H9 (cell line): ENCODE measurements at regions not wholly inside any gene's neighbourhood (a gene's known extent, or its start where the extent isn't known, plus 50 kb on each side); places are given as distances from the start of the nearest gene placed in this dataset.

Source experiments
- DNase-seq: peaks from one replicate; pipeline ENCODE4 v3.0.0-alpha.2; 2017
- H2AFZ ChIP-seq: one replicate; pipeline ENCODE4 v1.6.1; 2013; ENCODE audit warnings: mild to moderate bottlenecking, low read length, control low read depth, moderate library complexity
- H2AK5ac ChIP-seq: 2 replicates; pipeline ENCODE4 v1.6.1; 2013; ENCODE audit warnings: low read length, control low read depth, mixed read lengths; ENCODE audit not compliant: insufficient read length
- H2BK120ac ChIP-seq: one replicate; pipeline ENCODE4 v1.6.1; 2013; ENCODE audit warnings: low read depth, mild to moderate bottlenecking, low read length, control low read depth, inconsistent platforms; ENCODE audit not compliant: poor library complexity, severe bottlenecking
- H2BK12ac ChIP-seq: 2 replicates; pipeline ENCODE4 v1.6.1; 2013; ENCODE audit warnings: low read length, control low read depth, mixed read lengths, low read depth; ENCODE audit not compliant: insufficient read length
- H2BK15ac ChIP-seq: 2 replicates; pipeline ENCODE4 v1.6.1; 2013; ENCODE audit warnings: low read depth, low read length, control low read depth
- H2BK20ac ChIP-seq: one replicate; pipeline ENCODE4 v1.6.1; 2013; ENCODE audit warnings: low read depth, mild to moderate bottlenecking, low read length, control low read depth, inconsistent platforms; ENCODE audit not compliant: poor library complexity, severe bottlenecking
- H2BK5ac ChIP-seq: 2 replicates; pipeline ENCODE4 v1.6.1; 2013; ENCODE audit warnings: low read length, control low read depth, mixed read lengths; ENCODE audit not compliant: insufficient read length
- H3K14ac ChIP-seq: 2 replicates; pipeline ENCODE4 v1.6.1; 2013; ENCODE audit warnings: low read length, control low read depth; ENCODE audit not compliant: insufficient read depth
- H3K18ac ChIP-seq: 2 replicates; pipeline ENCODE4 v1.6.1; 2013; ENCODE audit warnings: low read depth, mild to moderate bottlenecking, mixed read lengths, low read length, control low read depth; ENCODE audit not compliant: insufficient read length
- H3K23ac ChIP-seq: 2 replicates; pipeline ENCODE4 v1.6.1; 2013; ENCODE audit warnings: low read length, control low read depth, mixed read lengths, low read depth; ENCODE audit not compliant: insufficient read length
- H3K23me2 ChIP-seq: 2 replicates; pipeline ENCODE4 v1.6.1; 2013; ENCODE audit warnings: low read depth, mild to moderate bottlenecking, mixed read lengths, low read length, control low read depth; ENCODE audit not compliant: insufficient read length, poor library complexity, severe bottlenecking
- H3K27ac ChIP-seq: 2 replicates; pipeline ENCODE4 v1.5.1; 2013; ENCODE audit warnings: low read length, control low read depth, mixed read lengths, low read depth; ENCODE audit not compliant: insufficient read length
- H3K27me3 ChIP-seq: 2 replicates; pipeline ENCODE4 v1.6.1; 2013; ENCODE audit warnings: low read length, control low read depth, inconsistent platforms; ENCODE audit not compliant: insufficient read depth
- H3K4ac ChIP-seq: 2 replicates; pipeline ENCODE4 v1.6.1; 2013; ENCODE audit warnings: low read depth, mild to moderate bottlenecking, control low read depth, inconsistent platforms, low read length, moderate library complexity
- H3K4me1 ChIP-seq: 2 replicates; pipeline ENCODE4 v1.6.1; 2013; ENCODE audit warnings: low read length, control low read depth, inconsistent platforms; ENCODE audit not compliant: insufficient read depth
- H3K4me2 ChIP-seq: 2 replicates; pipeline ENCODE4 v1.6.1; 2013; ENCODE audit warnings: low read length, control low read depth, mixed read lengths; ENCODE audit not compliant: insufficient read length, insufficient read depth
- H3K56ac ChIP-seq: 2 replicates; pipeline ENCODE4 v1.6.1; 2013; ENCODE audit warnings: low read depth, mild to moderate bottlenecking, mixed read lengths, low read length, control low read depth; ENCODE audit not compliant: insufficient read length
- H3K79me1 ChIP-seq: 2 replicates; pipeline ENCODE4 v1.6.1; 2013; ENCODE audit warnings: low read depth, mild to moderate bottlenecking, moderate library complexity, low read length, control low read depth, inconsistent platforms; ENCODE audit not compliant: insufficient read depth, poor library complexity, severe bottlenecking
- H3K79me2 ChIP-seq: 2 replicates; pipeline ENCODE4 v1.6.1; 2013; ENCODE audit warnings: low read length, control low read depth, inconsistent platforms; ENCODE audit not compliant: insufficient read depth
- H3K9ac ChIP-seq: 2 replicates; pipeline ENCODE4 v1.6.1; 2013; ENCODE audit warnings: low read length, control low read depth, mixed read lengths; ENCODE audit not compliant: insufficient read length; ENCODE audit errors: extremely low read depth
- H3K9me3 ChIP-seq: one replicate; pipeline ENCODE4 v1.6.1; 2013; ENCODE audit warnings: low read depth, low read length, inconsistent platforms; ENCODE audit not compliant: control insufficient read depth
- H3T11ph ChIP-seq: one replicate; pipeline ENCODE4 v1.6.1; 2013; ENCODE audit warnings: mild to moderate bottlenecking, low read length, control low read depth, inconsistent platforms
- H4K20me1 ChIP-seq: one replicate; pipeline ENCODE4 v1.6.1; 2013; ENCODE audit not compliant: control insufficient read depth, insufficient read length, insufficient read depth
- H4K5ac ChIP-seq: 2 replicates; pipeline ENCODE4 v1.6.1; 2013; ENCODE audit warnings: low read depth, mild to moderate bottlenecking, mixed read lengths, low read length, control low read depth; ENCODE audit not compliant: insufficient read length
- H4K8ac ChIP-seq: replicated peaks from 2 replicates; pipeline ENCODE4 v1.6.1; 2013; ENCODE audit warnings: low read length, control low read depth, mixed read lengths, low read depth; ENCODE audit not compliant: insufficient read length
- H4K91ac ChIP-seq: 2 replicates; pipeline ENCODE4 v1.6.1; 2013; ENCODE audit warnings: low read depth, mild to moderate bottlenecking, moderate library complexity, mixed read lengths, low read length, control low read depth; ENCODE audit not compliant: insufficient read length
- H3K27ac Mint-ChIP-seq, 3 experiments: 2 replicates in 2 of 3; 3 replicates in 1 of 3; pipeline ENCODE4 v1.8.0; 2020 to 2021; ENCODE audit warnings: mixed read lengths in 3 of 3, mild to moderate bottlenecking in 1 of 3, moderate library complexity in 1 of 3
- H3K27me3 Mint-ChIP-seq: 2 replicates; pipeline ENCODE4 v1.8.0; 2021; ENCODE audit warnings: low read depth, mild to moderate bottlenecking, moderate library complexity, mixed read lengths
- H3K36me3 Mint-ChIP-seq, 3 experiments: 2 replicates in 2 of 3; 3 replicates in 1 of 3; pipeline ENCODE4 v1.8.0; 2020 to 2021; ENCODE audit warnings: low read depth in 3 of 3, mixed read lengths in 3 of 3; ENCODE audit not compliant: insufficient read depth in 1 of 3
- H3K4me1 Mint-ChIP-seq, 2 experiments: 2 replicates each; pipeline ENCODE4 v1.8.0; 2020; ENCODE audit warnings: mixed read lengths in 2 of 2
- H3K4me3 Mint-ChIP-seq, 2 experiments: 2 replicates in 1 of 2; 3 replicates in 1 of 2; pipeline ENCODE4 v1.8.0; 2020 to 2021; ENCODE audit warnings: mild to moderate bottlenecking in 2 of 2, mixed read lengths in 2 of 2, moderate library complexity in 1 of 2
- H3K9me3 Mint-ChIP-seq, 2 experiments: 2 replicates in 1 of 2; 3 replicates in 1 of 2; pipeline ENCODE4 v1.8.0; 2020; ENCODE audit warnings: mild to moderate bottlenecking in 2 of 2, mixed read lengths in 2 of 2, moderate library complexity in 1 of 2
- CTCF ChIP-seq: fragments of 200-600 bp; sonication (generic); conservative IDR thresholded peaks from 3 replicates; pipeline ENCODE4 v1.8.0; 2021; ENCODE audit warnings: antibody characterized with exemption, mild to moderate bottlenecking
- WGBS: extraction: QIAGEN DNeasy Blood & Tissue Kit; methylation state at CpG from one replicate; pipeline ENCODE4 v1.1.7; 2013; ENCODE audit warnings: missing lambda C conversion rate, low lambda C conversion rate, mixed read lengths; ENCODE audit not compliant: insufficient read length; ENCODE audit errors: extremely low coverage; 5-methylcytosine and 5-hydroxymethylcytosine counted together

- Histone ChIP-seq H4K8ac (no peak overlapping the region), H3K4me2 (no peak overlapping the region), H2BK5ac (no peak overlapping the region), H3K79me2 (no peaks in the 10 kb centered on the region), H3K4me1 (no peaks in the 10 kb centered on the region), H3K56ac (no peak overlapping the region), H3K23ac (no peak overlapping the region), H4K20me1 (no peaks in the 10 kb centered on the region), H3K14ac (no peak overlapping the region), H2AK5ac (no peak overlapping the region), H3K79me1 (no peaks in the 10 kb centered on the region), H3T11ph (no peak overlapping the region), H3K18ac (no peak overlapping the region), H2BK120ac (no peak overlapping the region), H2BK12ac (no peak overlapping the region), H3K4ac (no peak overlapping the region), H3K27ac (no peak overlapping the region), H2BK15ac (no peak overlapping the region), H4K5ac (no peak overlapping the region), H4K91ac (no peak overlapping the region), H3K27me3 (no peaks in the 10 kb centered on the region), H3K9ac (no peak overlapping the region), H2AFZ (no peak overlapping the region), H3K23me2 (no peaks in the 10 kb centered on the region), H2BK20ac (no peak overlapping the region), H3K9me3 (no peaks in the 10 kb centered on the region)
- Mint-ChIP-seq H3K4me3 (no peak overlapping the region), H3K36me3 (no peaks in the 10 kb centered on the region), H3K27me3 (peaks cover 15% of the 10 kb centered on the region), H3K9me3 (peaks cover 0 to 3% of the 10 kb centered on the region in 2 experiments; a peak in 2 of 5 replicates), H3K27ac (no peak overlapping the region; a peak in 1 of 7 replicates), H3K4me1 (peaks cover 0 to 5% of the 10 kb centered on the region in 2 experiments; a peak in 1 of 4 replicates)
- DNase-seq: no peak
- no peak for TF ChIP-seq CTCF
- no CpG with 5 or more reads among the region's 4 CpGs for WGBS
Measured at GRCh38 chr16:86660623-86661022, 82.3 kb downstream of the FOXL1 start.
